ENCODE measurements at regions not wholly inside any gene's neighbourhood (a gene's known extent, or its start where the extent isn't known, plus 50 kb on each side); places are given as distances from the start of the nearest gene placed in this dataset.
"Not testable (repeated sequence)": the region's sequence is repeated elsewhere in the genome, so short reads cannot be mapped to it uniquely, and the experiment has no call there.

DNA sequence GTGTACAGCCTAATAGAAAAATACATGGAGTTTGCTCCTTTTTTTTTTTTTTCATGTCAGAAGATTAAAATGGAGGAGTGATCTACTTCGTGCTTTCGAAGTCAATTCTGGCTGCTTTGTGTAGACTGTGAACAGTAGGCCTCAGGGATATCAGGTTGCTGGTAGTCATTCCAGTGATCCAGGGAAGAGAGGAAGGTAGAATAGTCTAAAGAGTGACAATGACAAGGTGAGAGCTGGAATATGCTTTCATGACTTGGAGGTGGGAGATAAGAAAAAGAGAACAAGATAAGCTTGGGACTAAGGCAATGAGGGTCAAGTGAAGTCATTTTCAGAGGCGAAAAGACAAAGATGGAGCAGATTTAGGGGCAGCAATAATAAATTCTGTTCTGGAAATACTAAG is 111.3 kb upstream of the MIR17HG start:
- no peak for DNase-seq (ENCODE audit: low read depth)

DNA sequence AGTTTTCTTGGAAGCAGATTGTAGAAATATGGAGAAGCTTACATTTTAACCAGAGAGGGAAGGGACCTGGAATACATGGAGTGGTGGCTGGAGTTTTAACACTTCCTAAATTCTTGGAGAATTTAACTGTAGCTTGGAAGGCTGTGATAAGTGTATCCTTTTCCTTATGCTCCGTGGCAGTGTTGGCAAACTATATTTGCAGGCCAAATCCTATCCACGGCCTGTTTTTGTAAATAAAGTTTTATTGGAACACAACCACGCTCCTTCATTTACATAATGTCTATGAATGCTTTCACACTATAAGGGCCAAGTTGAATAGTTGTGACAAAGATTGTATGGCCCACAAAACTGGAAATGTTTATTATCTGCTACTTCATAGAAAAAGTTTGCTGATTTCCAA is 110.6 kb upstream of the MIR17HG start:
- no peak for DNase-seq (ENCODE audit: low read depth)

DNA sequence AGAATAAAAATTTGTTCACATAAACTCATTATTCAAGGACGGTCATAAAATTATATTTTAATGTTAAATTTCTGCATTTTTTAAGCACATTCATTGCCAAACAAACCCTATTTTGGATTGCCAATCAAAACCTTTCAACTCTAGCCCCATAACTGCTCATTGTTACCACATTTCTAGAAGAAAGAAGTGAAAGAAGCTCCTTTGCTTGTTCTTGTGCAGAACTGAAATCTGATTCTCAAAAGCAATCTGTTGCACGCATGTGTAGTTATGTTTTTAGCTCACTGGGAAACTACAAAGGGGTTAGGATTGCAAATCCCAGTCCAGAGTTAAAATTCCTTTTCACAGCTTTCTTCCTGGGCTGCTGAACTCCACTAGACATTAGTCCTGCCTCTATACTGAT is 109.5 kb upstream of the MIR17HG start:
- DNase-seq (ENCODE audit: low read depth): no peak

DNA sequence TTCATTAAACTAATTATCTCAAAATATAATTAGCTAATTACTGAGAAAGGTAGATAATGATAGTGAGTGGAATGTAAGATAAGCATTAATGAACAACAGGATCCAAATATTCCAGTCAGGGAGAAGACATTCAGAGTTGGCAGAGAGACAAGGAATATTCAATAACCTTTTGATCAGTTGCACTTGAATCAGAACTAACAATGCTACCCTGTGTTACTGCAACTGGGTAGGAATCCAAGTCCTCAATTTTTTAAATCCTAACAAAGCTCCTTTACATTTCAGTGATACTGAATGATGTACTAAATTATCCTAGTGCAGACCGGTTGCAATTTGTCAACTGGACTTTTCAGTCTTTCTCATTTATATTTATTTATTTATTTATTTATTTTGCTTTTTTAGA is 107.1 kb upstream of the MIR17HG start:
- DNase-seq (ENCODE audit: low read depth): no peak

DNA sequence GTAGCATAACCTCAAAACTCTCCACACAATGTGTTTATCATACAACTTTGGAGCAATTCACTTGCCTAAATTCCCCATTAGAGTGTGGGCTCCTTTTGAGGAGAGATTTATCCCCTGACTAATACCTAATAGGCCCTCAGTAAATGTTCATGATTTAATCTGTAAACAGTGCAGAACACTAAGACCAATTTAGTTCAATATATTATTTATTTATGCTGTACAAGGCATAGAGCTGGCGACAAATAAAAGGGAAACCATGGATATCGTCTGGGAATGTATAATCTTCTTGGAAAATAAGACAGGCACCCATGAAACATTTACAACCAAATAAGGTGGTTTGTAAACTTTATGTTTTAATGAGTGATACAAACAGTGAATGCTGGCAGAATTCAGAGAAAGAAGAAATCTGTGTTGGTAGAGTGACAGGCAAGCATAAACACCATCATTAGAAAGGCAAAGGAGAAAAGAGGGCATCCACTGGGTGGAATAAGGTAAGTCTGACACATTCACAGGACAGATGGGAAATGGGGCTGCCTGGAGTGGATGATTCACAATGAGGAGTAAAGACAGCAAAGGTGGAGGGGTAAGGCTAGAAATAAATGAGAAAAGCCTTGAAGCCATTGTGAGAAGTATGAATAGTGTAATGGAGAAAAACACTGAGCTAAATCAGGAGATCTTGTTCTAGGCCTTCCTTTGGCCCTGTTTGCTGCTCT is 106.1 kb upstream of the MIR17HG start:
- no peak for DNase-seq (ENCODE audit: low read depth)

DNA sequence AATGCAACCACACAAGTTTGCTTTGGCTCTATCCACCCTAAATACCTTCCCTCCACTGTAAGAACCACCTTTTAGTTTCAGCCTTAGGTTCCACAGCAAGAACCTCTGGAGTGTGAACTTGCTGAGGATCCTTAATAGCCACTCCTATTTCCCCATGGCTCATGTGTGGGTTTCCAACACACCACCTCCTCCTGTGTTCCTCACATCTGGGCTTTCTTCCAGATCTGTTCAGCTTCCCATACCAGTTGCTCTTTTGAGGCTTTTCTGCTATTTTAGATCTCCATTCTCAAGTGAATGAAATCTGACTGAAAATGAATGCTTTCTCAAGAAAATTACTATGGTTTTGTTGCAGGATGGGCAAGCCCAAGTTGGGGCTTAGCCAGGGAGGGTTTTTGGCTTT is 104.8 kb upstream of the MIR17HG start:
- DNase-seq (ENCODE audit: low read depth): peak; percentile 7

DNA sequence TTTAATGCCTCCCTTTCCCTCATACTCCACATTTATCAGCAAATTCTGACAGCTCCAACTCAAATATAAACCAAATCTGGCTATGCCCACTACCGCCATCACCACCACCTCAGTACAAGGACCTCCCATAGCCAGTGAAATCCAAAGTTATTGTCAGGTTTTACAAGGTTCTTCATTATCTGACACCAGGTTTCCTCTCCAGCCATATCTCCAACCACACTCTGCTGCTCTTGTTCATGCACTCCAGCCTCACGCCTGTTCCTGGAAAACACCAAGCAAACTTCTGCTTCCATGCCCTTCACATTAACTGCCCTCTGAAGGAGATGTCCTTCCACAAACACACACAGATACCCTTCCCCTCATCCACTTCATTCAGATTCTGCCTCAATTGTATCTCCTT is 102.2 kb upstream of the MIR17HG start:
- DNase-seq (ENCODE audit: low read depth): no peak

DNA sequence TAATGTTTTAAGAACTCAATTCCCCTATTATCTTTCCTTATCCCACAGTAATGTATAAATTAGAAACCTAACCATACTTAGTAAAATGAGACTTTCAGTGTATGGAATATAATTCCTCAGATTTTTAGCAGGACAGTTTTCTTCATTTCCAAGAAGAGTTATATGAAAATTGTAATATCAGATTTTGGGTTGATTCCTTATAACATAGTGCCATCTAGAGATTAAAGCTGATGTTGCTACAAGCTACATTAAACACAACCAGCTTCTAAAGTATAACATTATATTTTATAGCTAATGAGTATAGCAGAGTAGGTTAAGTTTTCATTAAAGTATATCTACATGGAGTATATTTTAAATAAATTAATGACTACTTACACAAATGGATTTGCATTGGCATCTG is 99.7 kb upstream of the MIR17HG start:
- peak; percentile 3 for DNase-seq (ENCODE audit: low read depth)

DNA sequence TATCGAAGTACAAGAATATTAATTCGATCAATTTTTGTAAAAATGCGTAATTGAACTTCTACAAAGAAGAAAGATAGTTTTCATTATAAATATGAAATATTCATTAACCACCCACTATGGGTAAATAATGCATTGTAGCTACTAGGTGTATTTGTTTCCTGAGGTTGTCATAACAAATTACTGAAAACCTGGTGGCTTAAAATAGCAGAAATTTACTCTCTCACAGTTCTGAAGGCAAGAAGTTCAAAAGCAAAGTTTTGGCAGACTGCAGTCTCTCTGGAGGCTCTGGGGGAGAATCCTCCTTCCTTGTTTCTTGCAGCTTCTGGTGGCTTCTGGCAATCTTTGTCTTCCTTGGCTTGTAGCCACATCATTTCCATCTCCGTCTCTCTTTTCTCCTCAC is 99.2 kb upstream of the MIR17HG start:
- DNase-seq (ENCODE audit: low read depth): no peak

DNA sequence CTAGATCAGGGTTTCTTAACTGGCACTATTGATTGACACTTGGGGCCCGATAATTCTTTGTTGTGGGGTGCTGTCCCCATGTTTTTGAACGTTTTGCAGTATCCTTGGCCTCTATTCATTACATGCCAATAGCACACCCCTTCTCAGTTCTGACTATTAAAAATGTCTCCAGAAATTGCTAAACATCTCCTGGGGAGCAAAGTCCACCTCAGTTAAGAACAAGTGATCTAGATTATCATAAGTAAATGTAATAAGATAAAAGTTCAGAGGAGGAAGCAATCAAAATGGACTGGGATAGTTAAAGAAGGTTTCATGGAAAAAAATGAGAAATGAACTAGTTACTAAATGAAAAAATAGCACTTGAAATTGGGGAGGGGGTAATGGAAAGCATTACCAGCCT is 98.1 kb upstream of the MIR17HG start:
- DNase-seq (ENCODE audit: low read depth): no peak

DNA sequence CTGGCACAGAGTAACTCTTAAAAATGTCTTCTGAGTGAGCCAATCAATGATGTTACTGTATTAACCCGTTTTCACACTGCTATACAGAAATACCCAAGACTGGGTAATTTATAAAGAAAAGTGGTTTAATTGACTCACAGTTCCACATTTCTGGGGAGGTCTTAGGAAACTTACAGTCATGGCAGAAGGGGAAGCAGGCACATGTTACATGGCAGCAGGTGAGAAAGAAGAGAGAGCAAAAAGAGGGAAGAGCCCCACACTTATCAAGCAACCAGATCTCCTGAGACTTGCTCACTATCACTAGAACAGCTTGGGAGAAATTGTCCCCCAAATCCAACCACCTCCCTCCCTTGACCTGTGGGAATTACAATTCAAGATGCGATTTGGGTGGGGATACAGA is 97.6 kb upstream of the MIR17HG start:
- no peak for DNase-seq (ENCODE audit: low read depth)

DNA sequence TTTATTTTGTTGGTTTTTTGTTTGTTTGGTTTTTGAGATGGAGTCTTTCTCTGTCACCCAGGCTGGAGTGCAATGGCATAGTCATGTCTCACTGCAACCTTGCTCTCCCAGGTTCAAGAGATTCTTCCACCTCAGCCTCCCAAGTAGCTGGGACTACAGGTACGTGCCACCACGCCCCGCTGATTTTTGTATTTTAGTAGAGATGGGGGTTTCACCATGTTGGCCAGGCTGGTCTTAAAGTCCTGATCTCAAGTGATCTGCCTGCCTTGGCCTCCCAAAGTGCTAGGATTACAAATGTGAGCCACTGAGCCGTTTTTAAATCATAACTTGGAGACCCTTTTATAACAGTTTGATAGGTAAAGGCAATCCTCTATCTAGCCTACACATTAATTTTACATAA is 95.9 kb upstream of the MIR17HG start:
- not testable (repeated sequence) for DNase-seq (ENCODE audit: low read depth)

DNA sequence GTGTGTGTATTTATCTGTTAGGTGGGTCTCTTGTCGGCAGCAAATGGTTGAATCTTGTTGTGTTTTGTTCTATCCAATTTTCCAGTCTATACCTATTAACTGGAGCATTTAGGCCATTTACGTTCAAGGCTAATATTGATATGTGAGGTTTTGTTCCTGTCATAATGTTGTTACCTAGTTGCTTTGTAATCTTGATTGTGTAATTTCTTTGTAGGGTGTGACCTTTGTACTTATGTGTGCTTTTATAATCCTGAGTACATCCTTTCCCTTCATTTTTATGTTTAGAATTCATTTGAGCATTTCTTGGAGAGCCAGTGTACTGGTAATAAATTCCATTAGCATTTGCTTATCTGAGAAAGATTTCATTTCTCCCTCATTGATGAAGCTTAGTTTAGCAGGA is 83.0 kb upstream of the MIR17HG start:
- DNase-seq (ENCODE audit: low read depth): no peak

DNA sequence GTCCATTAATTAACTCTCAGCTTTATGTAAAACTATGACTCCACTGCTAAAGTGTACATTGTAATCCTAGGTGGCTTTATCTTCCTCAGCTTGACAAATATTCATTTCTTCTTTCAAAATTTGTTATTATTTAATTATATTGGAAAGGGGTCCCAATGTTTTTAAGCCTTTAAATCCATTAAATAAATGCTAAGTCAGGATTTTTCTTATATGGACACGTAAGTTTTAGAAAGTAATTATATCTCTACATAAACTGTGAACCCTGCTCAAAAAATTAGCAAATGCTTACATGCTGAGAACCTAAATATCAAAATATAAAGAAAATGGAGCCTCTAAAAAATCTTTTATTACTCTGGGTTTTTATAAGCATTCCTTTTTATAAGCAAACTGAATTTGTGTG is 78.2 kb upstream of the MIR17HG start:
- no peak for DNase-seq (ENCODE audit: low read depth)

DNA sequence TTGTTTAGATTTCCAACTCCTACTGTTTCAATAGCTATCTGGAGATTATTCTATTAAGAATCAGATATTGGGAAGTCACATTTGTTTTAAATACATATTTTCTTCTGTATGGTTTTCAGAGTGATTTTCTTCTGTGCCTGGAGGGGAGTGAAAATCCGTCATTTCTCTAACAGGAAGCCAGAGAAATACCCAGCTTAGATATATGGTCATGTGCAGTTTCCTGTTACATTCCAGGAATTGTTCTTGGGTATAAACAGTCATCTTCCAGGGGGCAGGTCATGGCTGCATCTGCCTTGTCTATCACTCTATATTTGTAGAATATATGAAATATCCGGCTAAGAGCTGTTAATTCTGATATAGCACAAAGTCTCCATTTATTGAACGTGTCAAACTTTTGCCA is 77.5 kb upstream of the MIR17HG start:
- DNase-seq (ENCODE audit: low read depth): peak; percentile 79

DNA sequence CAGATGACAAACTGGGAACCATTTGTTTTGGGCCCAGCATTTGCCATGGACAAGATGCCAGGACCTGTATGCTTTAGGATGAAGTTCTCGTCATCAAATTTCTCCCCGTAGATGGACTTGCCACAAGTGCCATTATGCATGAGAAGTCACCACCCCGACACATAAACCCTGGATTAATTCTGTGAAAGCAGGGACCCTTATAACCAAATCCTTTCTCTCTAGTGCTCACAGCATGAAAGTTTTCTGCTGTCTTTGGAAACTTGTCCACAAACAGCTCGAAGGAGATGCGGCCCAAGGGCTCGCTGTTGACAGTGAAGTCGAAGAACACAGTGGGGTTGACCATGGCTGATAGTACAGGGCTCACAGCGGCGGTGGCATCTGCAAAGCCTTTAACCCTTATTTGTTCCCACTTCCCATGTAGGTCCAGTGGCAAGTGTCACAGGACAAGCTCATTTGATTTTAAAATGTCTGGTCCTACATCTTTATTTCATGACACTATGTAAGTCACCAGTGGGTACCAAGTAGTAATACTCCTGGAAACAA is 75.2 kb upstream of the MIR17HG start:
- DNase-seq (ENCODE audit: low read depth): no peak

DNA sequence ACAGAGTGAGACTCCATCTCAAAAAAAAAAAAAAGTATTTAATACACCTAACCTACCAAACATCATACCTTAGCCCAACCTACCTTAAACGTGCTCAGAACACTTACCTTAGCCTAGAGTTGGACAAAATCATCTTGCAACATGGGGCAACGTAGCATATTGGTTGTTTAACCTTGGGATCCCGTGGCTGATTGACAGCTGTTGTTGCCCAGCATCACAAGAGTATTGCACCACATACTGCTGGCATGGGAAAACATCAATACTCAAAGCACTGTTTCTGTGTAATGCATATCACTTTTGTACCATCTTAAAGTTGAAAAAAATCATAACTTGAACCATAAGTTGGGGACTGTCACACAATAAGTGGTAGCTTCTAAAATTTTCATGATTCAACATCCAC is 73.8 kb upstream of the MIR17HG start:
- DNase-seq (ENCODE audit: low read depth): no peak

DNA sequence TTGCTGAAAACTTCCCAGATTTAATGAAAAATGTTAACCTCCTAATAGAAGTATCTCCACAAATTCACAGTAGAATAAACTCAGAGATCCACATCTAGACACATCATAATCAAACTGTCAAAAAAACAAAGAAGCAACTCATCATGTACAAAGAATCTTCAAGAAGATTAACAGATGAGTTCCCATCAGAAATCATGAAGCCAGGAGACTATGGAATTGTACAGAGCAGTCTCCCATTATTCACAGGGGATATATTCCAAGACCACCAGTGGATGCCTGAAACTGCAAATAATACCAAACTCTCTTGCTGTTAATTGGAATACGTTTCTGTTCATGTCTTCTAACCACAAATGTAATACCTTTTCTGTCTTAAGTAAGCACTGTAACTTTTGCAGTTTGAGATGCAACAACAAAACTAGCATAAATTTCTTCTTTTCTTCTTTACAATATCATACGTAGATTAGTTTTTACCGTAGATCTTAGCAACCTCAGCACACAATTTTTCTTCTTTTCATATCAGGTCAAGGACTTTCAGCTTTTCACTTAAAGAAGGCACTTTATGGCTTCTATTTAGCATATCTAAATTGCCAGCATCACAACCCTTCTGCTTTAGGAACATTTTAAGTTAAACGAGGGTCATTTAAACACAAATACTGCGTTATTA is 70.3 kb upstream of the MIR17HG start:
- DNase-seq (ENCODE audit: low read depth): no peak

DNA sequence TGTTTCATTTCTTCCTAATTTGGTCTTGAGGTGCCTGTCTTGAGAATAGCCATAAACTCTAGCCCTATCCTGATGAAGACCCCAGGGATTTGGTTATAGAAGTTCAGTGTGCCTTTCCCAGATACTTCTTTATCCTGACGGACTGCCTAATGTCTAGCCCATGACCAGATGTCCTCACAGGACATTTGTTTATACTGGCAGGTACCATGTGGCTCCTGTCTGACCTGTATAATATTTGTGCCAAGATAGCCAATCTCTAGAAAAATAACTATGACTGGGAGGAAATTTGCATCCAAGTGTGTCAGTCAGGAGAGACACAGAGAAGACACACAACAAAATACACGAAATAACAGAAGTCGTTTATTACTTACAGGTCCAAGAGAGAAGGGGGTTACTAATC is 69.2 kb upstream of the MIR17HG start:
- DNase-seq (ENCODE audit: low read depth): no peak

DNA sequence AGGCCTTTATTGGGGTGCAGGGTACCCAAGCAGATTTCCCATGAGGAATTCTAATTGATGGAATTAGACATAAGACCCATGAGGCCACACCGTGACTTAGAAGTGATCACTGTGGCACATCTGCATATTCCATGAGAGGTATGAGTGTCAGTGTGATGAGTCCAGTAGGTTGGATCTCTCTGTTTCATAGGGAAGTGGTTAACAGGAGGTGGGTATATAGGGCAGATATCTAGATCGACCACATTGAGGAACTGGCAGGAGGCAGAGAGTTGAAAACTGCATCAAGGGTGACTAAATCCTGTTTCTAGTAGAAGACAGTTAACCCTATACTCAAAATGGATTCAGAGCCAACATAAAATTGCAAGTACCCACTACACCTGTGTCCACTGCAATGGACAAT is 68.6 kb upstream of the MIR17HG start:
- no peak for DNase-seq (ENCODE audit: low read depth)

DNA sequence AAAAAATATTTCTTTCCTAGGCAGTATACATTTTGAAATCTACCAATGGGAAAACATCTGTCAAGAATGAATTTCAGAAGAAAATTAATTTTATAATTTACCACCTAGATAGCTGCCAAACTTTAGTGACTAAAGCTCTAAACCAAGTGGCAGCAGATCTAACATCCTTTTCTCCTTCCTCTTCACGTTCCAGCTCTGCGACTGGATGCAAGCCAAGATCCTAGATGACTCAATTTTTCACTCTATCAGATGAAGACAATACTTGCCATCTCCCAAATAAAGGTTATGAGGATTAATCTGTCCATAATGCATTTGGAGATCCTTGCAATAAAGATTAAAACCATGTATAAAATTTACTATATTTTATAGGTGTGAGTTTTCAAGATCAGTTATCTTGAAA is 66.7 kb upstream of the MIR17HG start:
- DNase-seq (ENCODE audit: low read depth): peak; percentile 43

DNA sequence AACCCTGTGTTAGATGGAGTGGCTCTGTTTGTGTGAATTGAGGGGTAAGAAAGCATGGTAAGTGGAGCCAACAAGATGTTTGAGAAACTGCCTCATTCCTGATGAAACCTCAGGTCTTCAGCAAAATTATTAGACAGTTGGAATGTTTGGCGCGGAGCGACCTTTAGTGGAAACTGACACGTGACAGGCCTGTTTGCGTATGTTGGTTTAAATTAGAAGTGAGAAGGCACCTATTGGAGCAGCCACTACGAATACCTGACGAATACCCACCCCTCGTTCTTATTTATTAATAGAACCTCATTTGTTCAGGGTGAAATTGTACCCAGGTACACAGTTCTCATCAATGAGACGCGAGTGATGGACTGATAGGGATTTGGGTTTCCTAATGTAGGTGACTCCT is 63.2 kb upstream of the MIR17HG start:
- DNase-seq (ENCODE audit: low read depth): no peak

DNA sequence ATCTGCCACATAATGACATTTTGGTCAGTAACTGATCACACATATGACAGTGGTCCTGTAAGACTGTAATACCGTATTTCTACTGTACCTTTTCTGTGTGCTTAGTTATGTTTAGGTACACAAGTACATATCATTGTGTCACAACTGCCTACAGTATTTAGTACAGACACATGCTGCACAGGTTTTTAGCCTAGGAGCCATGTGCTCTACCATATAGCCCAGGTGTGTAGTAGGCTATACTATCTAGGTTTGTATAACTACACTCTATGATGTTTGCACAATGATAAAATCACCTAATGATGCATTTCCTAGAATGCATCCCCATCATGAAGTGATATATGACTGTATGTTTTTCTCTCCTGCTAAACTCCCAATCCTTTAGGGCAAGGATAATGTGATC is 61.2 kb upstream of the MIR17HG start:
- DNase-seq (ENCODE audit: low read depth): no peak

DNA sequence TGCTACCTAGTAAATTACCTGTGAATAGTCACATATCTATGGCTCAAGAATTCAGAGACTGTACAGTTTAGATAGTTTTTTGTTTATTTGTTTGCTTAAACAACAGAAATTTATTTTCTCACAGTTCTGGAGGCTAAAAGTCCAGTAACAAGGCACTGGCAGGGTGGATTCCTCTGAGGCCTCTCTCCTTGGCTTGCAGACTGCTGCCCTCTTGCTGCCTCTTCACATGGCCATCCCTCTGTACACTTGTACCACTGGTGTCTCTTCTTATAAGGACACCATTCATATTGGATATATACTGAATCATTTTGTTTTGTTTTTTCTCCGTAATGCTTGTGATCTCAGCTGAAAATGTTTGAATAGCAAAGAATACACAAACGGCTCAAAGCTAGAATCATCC is 56.4 kb upstream of the MIR17HG start:
- no peak for DNase-seq (ENCODE audit: low read depth)
